Mesenchymal stem cell (in vitro differentiated cells and primary cell): ENCODE measurements at regions not wholly inside any gene's neighbourhood (a gene's known extent, or its start where the extent isn't known, plus 50 kb on each side); places are given as distances from the start of the nearest gene placed in this dataset.

Experiments used
- DNase-seq: peaks from one replicate; pipeline ENCODE4 v3.0.0-alpha.2; 2013
- H2AFZ ChIP-seq: one replicate; pipeline ENCODE4 v1.6.1; 2013; ENCODE audit warnings: low read depth, mild to moderate bottlenecking, control low read depth, inconsistent platforms, low read length, moderate library complexity
- H2AK5ac ChIP-seq: 2 replicates; pipeline ENCODE4 v1.6.1; 2013; ENCODE audit warnings: low read length, moderate library complexity, mild to moderate bottlenecking, inconsistent platforms; ENCODE audit not compliant: severe bottlenecking
- H2BK120ac ChIP-seq: one replicate; pipeline ENCODE4 v1.6.1; 2013; ENCODE audit warnings: low read depth, mild to moderate bottlenecking, inconsistent platforms, low read length, moderate library complexity
- H2BK12ac ChIP-seq, 2 experiments: one replicate each; pipeline ENCODE4 v1.6.1; 2013; ENCODE audit warnings: inconsistent platforms in 2 of 2, low read length in 2 of 2, mild to moderate bottlenecking in 2 of 2, moderate library complexity in 2 of 2, control low read depth in 1 of 2
- H2BK15ac ChIP-seq: one replicate; pipeline ENCODE4 v1.6.1; 2013; ENCODE audit warnings: mild to moderate bottlenecking, low read depth, inconsistent platforms; ENCODE audit not compliant: poor library complexity, severe bottlenecking
- H2BK5ac ChIP-seq: 2 replicates; pipeline ENCODE4 v1.6.1; 2013; ENCODE audit warnings: low read depth, mild to moderate bottlenecking, low read length, control low read depth, inconsistent platforms; ENCODE audit not compliant: poor library complexity, severe bottlenecking
- H3K14ac ChIP-seq, 2 experiments: one replicate each; pipeline ENCODE4 v1.6.1; 2013; ENCODE audit warnings: inconsistent platforms in 2 of 2, low read length in 2 of 2, control low read depth in 1 of 2, mild to moderate bottlenecking in 1 of 2, moderate library complexity in 1 of 2
- H3K18ac ChIP-seq, 2 experiments: one replicate each; pipeline ENCODE4 v1.6.1; 2013; ENCODE audit warnings: inconsistent platforms in 2 of 2, low read length in 2 of 2, control low read depth in 1 of 2, low read depth in 1 of 2, mild to moderate bottlenecking in 1 of 2
- H3K23ac ChIP-seq, 2 experiments: one replicate each; pipeline ENCODE4 v1.6.1; 2013; ENCODE audit warnings: inconsistent platforms in 2 of 2, low read length in 2 of 2, mild to moderate bottlenecking in 2 of 2, moderate library complexity in 2 of 2, control low read depth in 1 of 2
- H3K27ac ChIP-seq: 2 replicates; pipeline ENCODE4 v1.5.1; 2013; ENCODE audit warnings: mild to moderate bottlenecking, moderate library complexity, low read length, control low read depth, inconsistent platforms; ENCODE audit not compliant: poor library complexity, severe bottlenecking
- H3K27me3 ChIP-seq, 2 experiments: 2 replicates each; pipeline versions ENCODE4 v1.6.1 to v1.7.0; 2013; ENCODE audit warnings: low read length in 2 of 2, mild to moderate bottlenecking in 2 of 2, moderate library complexity in 2 of 2, control low read depth in 1 of 2, inconsistent platforms in 1 of 2; ENCODE audit not compliant: control insufficient read depth in 1 of 2, insufficient read depth in 1 of 2
- H3K36me3 ChIP-seq, 2 experiments: 2 replicates each; pipeline versions ENCODE4 v1.6.1 to v1.7.0; 2013; ENCODE audit warnings: low read length in 2 of 2, control low read depth in 1 of 2, inconsistent platforms in 1 of 2, low read depth in 1 of 2, mild to moderate bottlenecking in 1 of 2; ENCODE audit not compliant: insufficient read depth in 2 of 2, control insufficient read depth in 1 of 2
- H3K4ac ChIP-seq, 2 experiments: one replicate each; pipeline ENCODE4 v1.6.1; 2013; ENCODE audit warnings: inconsistent platforms in 2 of 2, low read length in 2 of 2, mild to moderate bottlenecking in 2 of 2, moderate library complexity in 2 of 2, control low read depth in 1 of 2, low read depth in 1 of 2
- H3K4me1 ChIP-seq: 2 replicates; pipeline ENCODE4 v1.6.1; 2013; ENCODE audit warnings: low read depth, low read length, control low read depth; ENCODE audit not compliant: control insufficient read depth, insufficient read depth
- H3K4me2 ChIP-seq: 2 replicates; pipeline ENCODE4 v1.6.1; 2013; ENCODE audit warnings: low read length, mild to moderate bottlenecking, inconsistent platforms; ENCODE audit not compliant: poor library complexity, severe bottlenecking
- H3K4me3 ChIP-seq, 2 experiments: 2 replicates each; pipeline versions ENCODE4 v1.5.1 to v1.7.0; 2013; ENCODE audit warnings: low read length in 2 of 2, mild to moderate bottlenecking in 2 of 2, control low read depth in 1 of 2, low read depth in 1 of 2; ENCODE audit not compliant: insufficient read depth in 1 of 2
- H3K79me1 ChIP-seq: replicated peaks from 2 replicates; pipeline ENCODE4 v1.6.1; 2013; ENCODE audit warnings: mild to moderate bottlenecking, control low read depth, low read length, inconsistent platforms; ENCODE audit not compliant: poor library complexity, severe bottlenecking
- H3K9ac ChIP-seq: 2 replicates; pipeline ENCODE4 v1.7.0; 2013; ENCODE audit warnings: mild to moderate bottlenecking, low read length, moderate library complexity
- H3K9me3 ChIP-seq: 2 replicates; pipeline ENCODE4 v1.7.0; 2013; ENCODE audit warnings: mild to moderate bottlenecking, low read length; ENCODE audit not compliant: control insufficient read depth
- H4K8ac ChIP-seq: one replicate; pipeline ENCODE4 v1.6.1; 2013; ENCODE audit warnings: inconsistent platforms, mild to moderate bottlenecking, low read length, moderate library complexity
- H4K91ac ChIP-seq: one replicate; pipeline ENCODE4 v1.6.1; 2013; ENCODE audit warnings: mild to moderate bottlenecking, low read length, inconsistent platforms
- WGBS: methylation state at CpG from one replicate; pipeline ENCODE4 v1.1.7; 2013; ENCODE audit warnings: mixed read lengths; 5-methylcytosine and 5-hydroxymethylcytosine counted together

DNA sequence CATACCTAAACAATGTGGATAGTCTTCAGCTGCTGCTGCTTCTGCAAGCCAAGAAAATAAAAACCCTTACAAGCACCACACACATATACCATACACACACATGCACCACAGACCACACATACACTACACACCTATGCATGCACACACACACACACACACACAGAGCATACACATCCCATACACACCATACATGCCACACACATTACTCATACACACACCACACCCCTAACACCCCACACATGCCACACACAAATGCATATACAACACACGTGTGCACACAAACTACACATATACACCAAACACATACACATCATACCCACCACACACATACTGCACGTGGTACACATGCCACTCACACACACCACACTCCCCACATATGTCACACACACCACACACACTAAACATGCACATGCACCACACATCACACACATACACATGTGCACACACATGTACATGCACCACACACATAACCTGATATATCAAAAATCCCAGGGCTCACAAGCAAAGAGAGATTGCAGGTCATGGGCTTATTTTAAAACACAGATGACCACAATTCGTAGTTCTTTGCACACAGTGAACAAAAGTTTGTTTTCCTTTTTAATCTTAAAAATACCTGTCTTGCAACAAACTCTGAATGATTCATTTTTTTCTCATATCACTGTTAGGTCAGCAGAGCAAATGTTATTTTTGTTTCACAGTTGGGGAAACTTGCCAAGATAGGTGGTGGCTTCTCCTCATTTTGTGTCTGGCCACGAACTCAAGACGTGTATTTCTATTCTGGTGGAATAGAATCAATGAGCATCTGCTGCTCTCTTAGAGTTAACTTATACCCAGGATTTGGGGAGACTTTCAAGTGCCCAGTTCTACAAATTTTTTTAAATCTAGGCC is 456.6 kb downstream of the FGF9 start:
- no peak overlapping the region for H4K91ac ChIP-seq
- no peak overlapping the region for H3K4ac ChIP-seq
- H3K14ac ChIP-seq = no peak overlapping the region
- H3K79me1 ChIP-seq = peaks cover 3% of the 10 kb centered on the region
- H3K23ac ChIP-seq = no peak overlapping the region
- WGBS = 61% methylated on average over 5 of the region's 5 CpGs
- no peak overlapping the region for H3K18ac ChIP-seq
- H3K27ac ChIP-seq = no peak overlapping the region
- H2BK15ac ChIP-seq = no peak overlapping the region
- H3K4me2 ChIP-seq = no peak overlapping the region
- DNase-seq = no peak
- H3K36me3 ChIP-seq = no peaks in the 10 kb centered on the region
- H3K4me1 ChIP-seq = peaks cover 1% of the 10 kb centered on the region
- no peaks in the 10 kb centered on the region for H3K27me3 ChIP-seq
- no peaks in the 10 kb centered on the region for H3K9me3 ChIP-seq
- H4K8ac ChIP-seq = no peak overlapping the region
- no peak overlapping the region for H2BK5ac ChIP-seq
- no peak overlapping the region for H2BK120ac ChIP-seq
- H2AK5ac ChIP-seq = no peak overlapping the region
- no peak overlapping the region for H3K4me3 ChIP-seq
- no peak overlapping the region for H2AFZ ChIP-seq
- no peak overlapping the region for H2BK12ac ChIP-seq
- H3K9ac ChIP-seq = no peak overlapping the region

DNA sequence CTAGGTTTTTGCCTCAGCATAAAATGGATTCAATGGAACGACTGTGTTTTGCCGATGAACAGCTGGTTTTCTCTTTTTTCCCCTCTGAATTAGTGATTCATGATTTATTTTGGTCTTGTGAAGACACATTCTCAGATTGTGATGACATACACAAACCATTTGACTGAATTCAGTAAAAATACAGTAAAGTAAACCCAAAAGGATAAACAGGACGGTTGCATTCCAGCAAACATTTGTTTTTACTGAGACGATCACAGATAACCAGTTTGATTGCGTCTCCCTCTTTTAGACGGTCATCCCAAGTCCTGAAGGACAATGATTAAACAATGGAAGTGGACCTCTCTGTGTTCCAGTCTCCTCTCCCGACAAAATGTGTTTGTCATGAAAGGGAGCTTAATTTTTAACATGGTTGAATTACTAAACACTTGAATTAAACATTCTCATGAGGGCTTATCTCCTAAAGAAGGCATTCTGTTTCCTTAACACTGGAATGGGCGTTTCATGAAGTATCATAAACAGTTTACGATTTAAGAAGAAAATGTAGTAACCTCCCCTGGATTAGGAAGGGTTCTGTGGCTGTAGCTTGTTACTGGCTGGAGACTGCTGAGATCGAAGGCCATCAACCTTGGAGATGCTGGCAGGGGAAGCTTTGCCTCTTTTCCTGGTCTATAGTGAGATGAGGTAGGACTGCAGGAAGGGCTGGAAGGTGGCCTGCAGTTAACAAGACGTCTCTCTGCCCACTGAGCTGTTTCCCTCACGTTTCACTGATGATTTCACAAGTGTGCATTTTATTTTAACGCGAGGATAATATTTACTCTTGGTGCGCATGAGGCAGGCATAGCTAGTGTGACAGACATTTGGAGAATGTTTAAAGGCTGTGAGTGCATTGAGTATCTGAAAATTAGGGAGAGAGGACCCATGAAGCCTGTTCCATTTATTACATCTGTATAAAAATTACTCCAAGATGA is 457.9 kb downstream of the FGF9 start:
- no peak overlapping the region for H2AK5ac ChIP-seq
- peaks cover 2% of the 10 kb centered on the region for H3K79me1 ChIP-seq
- H3K27ac ChIP-seq = no peak overlapping the region
- no peaks in the 10 kb centered on the region for H3K36me3 ChIP-seq
- no peak overlapping the region for H2BK120ac ChIP-seq
- H2BK15ac ChIP-seq = no peak overlapping the region
- H2BK5ac ChIP-seq = no peak overlapping the region
- no peak overlapping the region for H2AFZ ChIP-seq
- no peak overlapping the region for H4K8ac ChIP-seq
- no peak overlapping the region for H3K18ac ChIP-seq
- no peak overlapping the region for H4K91ac ChIP-seq
- H3K4me3 ChIP-seq = no peak overlapping the region
- H3K4me1 ChIP-seq = peaks cover 1% of the 10 kb centered on the region
- no peak overlapping the region for H3K23ac ChIP-seq
- 74% methylated on average over 14 of the region's 15 CpGs for whole genome bisulfite sequencing
- H3K4me2 ChIP-seq = no peak overlapping the region
- no peaks in the 10 kb centered on the region for H3K27me3 ChIP-seq
- H3K9ac ChIP-seq = no peak overlapping the region
- no peak overlapping the region for H3K4ac ChIP-seq
- DNase-seq = peak; percentile 13
- no peaks in the 10 kb centered on the region for H3K9me3 ChIP-seq
- H3K14ac ChIP-seq = no peak overlapping the region
- H2BK12ac ChIP-seq = no peak overlapping the region

DNA sequence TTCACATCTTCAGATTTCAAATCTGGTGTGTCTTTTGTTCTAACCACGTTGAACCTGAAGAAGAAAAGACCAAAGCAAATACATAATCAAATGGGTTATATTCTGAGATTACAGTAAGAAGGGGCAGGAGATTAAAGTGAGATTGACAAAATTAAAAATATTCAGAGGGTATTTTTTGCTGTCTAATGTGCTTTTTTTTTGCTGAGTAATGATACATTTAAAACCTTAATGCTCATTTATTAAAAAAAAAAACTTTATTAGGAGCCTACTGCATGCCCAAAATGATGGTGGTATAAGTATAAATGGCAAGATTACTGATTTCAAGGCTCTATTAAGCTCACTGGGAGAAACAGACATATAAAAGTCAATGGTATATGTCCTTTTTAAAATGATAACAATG is 459.4 kb downstream of the FGF9 start:
- no CpG with 5 or more reads among the region's 1 CpG for WGBS
- DNase-seq = no peak
- no peak overlapping the region for H3K4me3 ChIP-seq
- H2AK5ac ChIP-seq = no peak overlapping the region
- H3K9ac ChIP-seq = no peak overlapping the region
- H3K4ac ChIP-seq = no peak overlapping the region
- no peak overlapping the region for H3K27ac ChIP-seq
- no peak overlapping the region for H4K91ac ChIP-seq
- no peak overlapping the region for H4K8ac ChIP-seq
- H3K18ac ChIP-seq = no peak overlapping the region
- no peak overlapping the region for H2BK12ac ChIP-seq
- no peaks in the 10 kb centered on the region for H3K36me3 ChIP-seq
- H2BK5ac ChIP-seq = no peak overlapping the region
- H2BK120ac ChIP-seq = no peak overlapping the region
- H3K79me1 ChIP-seq = peaks cover 6% of the 10 kb centered on the region
- peaks cover 1% of the 10 kb centered on the region for H3K4me1 ChIP-seq
- no peak overlapping the region for H3K23ac ChIP-seq
- no peaks in the 10 kb centered on the region for H3K9me3 ChIP-seq
- no peak overlapping the region for H2BK15ac ChIP-seq
- no peak overlapping the region for H3K4me2 ChIP-seq
- no peak overlapping the region for H3K14ac ChIP-seq
- peaks cover 0 to 4% of the 10 kb centered on the region in 2 experiments for H3K27me3 ChIP-seq
- no peak overlapping the region for H2AFZ ChIP-seq

DNA sequence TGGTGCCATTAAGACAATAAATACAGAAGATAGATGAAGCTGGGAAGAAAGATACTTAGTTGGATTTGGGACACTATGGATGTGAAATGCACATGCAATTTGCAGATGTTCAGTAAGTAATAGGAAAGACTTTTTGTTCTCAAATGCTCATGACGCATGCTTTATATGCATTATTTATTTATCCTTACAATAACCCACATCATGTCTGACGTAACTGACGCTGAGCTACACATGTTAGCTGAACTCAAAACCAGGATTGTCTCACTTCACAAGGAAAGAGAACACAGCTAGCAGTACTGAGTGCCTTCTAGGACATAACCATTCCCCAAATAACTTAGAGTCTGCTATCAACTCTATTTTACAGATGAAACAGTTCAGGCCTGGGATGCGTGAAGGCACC is 463.4 kb downstream of the FGF9 start:
- H3K4ac ChIP-seq = no peak overlapping the region
- no peak overlapping the region for H3K27ac ChIP-seq
- WGBS = 93% methylated on average over 4 of the region's 4 CpGs
- H2BK120ac ChIP-seq = no peak overlapping the region
- no peak overlapping the region for H2BK15ac ChIP-seq
- no peak overlapping the region for H4K91ac ChIP-seq
- no peak overlapping the region for H3K23ac ChIP-seq
- peaks cover 0 to 4% of the 10 kb centered on the region in 2 experiments for H3K27me3 ChIP-seq
- H3K14ac ChIP-seq = no peak overlapping the region
- no peak overlapping the region for H2AFZ ChIP-seq
- peak overlapping the region in 1 of 2 experiments; percentile 38 for H2BK12ac ChIP-seq
- no peaks in the 10 kb centered on the region for H3K4me1 ChIP-seq
- no peak overlapping the region for H3K9ac ChIP-seq
- no peak overlapping the region for H2AK5ac ChIP-seq
- H3K4me3 ChIP-seq = no peak overlapping the region
- H4K8ac ChIP-seq = no peak overlapping the region
- no peak for DNase-seq
- H3K79me1 ChIP-seq = peaks cover 7% of the 10 kb centered on the region
- H2BK5ac ChIP-seq = no peak overlapping the region
- no peak overlapping the region for H3K18ac ChIP-seq
- H3K4me2 ChIP-seq = no peak overlapping the region
- no peaks in the 10 kb centered on the region for H3K9me3 ChIP-seq
- no peaks in the 10 kb centered on the region for H3K36me3 ChIP-seq
